ENCODE measurements at regions not wholly inside any gene's neighbourhood (a gene's known extent, or its start where the extent isn't known, plus 50 kb on each side); places are given as distances from the start of the nearest gene placed in this dataset.

GRCh38 chr20:16104783-16105182, 468.5 kb downstream of the KIF16B start:
- no peak for DNase-seq (ENCODE audit: extremely low read depth in 1 of 4, low spot score in 3 of 4)
- no peaks in the 10 kb centered on the region for H3K27me3 ChIP-seq (ENCODE audit: control insufficient read depth in 2 of 2, insufficient read depth in 2 of 2, low read length in 2 of 2)
- no peaks in the 10 kb centered on the region for H3K79me2 ChIP-seq (ENCODE audit: control insufficient read depth, insufficient read depth, low read length)
- in situ Hi-C loops (cut with MboI) (no loop called here), intact Hi-C loops (cut with micrococcal nuclease) (no loop called here)
- BruUV-seq (replicated peaks), result no TSS peak
- H3K4me3 ChIP-seq, result no peak overlapping the region
- FAIRE-seq, result no peak
- no peaks in the 10 kb centered on the region for H3K9me1 ChIP-seq (ENCODE audit: control insufficient read depth, insufficient read depth, low read length)
- no peak overlapping the region for H3K4me2 ChIP-seq (ENCODE audit: insufficient read depth, low read length)
- no peak for ATAC-seq
- ChIA-PET POLR2A (no interaction called here), CTCF (ENCODE audit: low intra/inter-chr PET ratio) (no interaction called here)
- no peak overlapping the region for H3K27ac ChIP-seq (ENCODE audit: extremely low read depth, low read depth, low read length)
- no peaks in the 10 kb centered on the region for H3K9me3 ChIP-seq (replicated peaks; ENCODE audit: control insufficient read depth, insufficient read depth, low read depth, low read length)
- H2AFZ ChIP-seq (ENCODE audit: low read depth, low read length), result no peak overlapping the region
- H3K4me1 ChIP-seq (replicated peaks in 1 of 2; ENCODE audit: control insufficient read depth in 2 of 2, insufficient read depth in 2 of 2, low read length in 2 of 2), result no peaks in the 10 kb centered on the region
- no peak overlapping the region for H3K9ac ChIP-seq (ENCODE audit: insufficient read depth in 1 of 2, low read depth in 2 of 2, low read length in 2 of 2)
- H4K20me1 ChIP-seq (replicated peaks; ENCODE audit: control insufficient read depth, insufficient read depth, low read length), result no peaks in the 10 kb centered on the region
- no peaks in the 10 kb centered on the region for H3K36me3 ChIP-seq (ENCODE audit: control insufficient read depth, insufficient read depth, low read length)
- no peak for TF ChIP-seq PBX2 (CRISPR knock-in tag; IDR thresholded peaks at IDR 0.05; ENCODE audit: low read depth)
- TF ChIP-seq PBX2 (tag; conservative IDR thresholded peaks at IDR 0.05; ENCODE audit: low read depth), result peak; percentile 57
- no peak for TF ChIP-seq KLF16 (IDR thresholded peaks at IDR 0.05)

Measured in K562 (cell line).